ENCODE measurements at regions not wholly inside any gene's neighbourhood (a gene's known extent, or its start where the extent isn't known, plus 50 kb on each side); places are given as distances from the start of the nearest gene placed in this dataset.

DNA sequence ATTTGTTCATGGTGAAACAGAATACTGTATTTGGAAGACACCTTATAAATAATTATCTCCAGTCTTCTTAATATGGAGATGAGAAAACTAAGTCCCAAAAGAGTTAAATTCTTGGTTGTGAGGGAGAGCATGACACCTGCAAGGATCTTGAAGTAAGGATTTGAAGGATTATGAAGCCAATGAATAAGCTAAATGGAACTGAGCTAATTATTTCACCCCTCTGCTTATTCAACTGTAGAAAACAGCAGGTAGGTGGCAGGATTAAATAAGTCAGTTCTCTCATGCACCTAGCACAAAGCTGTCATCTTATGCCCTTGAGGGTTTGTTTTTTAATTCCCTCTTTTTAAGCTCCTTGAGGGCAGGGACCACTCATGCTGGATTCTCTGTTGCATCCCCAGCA lies 457.3 kb downstream of the ETS1 start:
- TF ChIP-seq, protein P1, sequence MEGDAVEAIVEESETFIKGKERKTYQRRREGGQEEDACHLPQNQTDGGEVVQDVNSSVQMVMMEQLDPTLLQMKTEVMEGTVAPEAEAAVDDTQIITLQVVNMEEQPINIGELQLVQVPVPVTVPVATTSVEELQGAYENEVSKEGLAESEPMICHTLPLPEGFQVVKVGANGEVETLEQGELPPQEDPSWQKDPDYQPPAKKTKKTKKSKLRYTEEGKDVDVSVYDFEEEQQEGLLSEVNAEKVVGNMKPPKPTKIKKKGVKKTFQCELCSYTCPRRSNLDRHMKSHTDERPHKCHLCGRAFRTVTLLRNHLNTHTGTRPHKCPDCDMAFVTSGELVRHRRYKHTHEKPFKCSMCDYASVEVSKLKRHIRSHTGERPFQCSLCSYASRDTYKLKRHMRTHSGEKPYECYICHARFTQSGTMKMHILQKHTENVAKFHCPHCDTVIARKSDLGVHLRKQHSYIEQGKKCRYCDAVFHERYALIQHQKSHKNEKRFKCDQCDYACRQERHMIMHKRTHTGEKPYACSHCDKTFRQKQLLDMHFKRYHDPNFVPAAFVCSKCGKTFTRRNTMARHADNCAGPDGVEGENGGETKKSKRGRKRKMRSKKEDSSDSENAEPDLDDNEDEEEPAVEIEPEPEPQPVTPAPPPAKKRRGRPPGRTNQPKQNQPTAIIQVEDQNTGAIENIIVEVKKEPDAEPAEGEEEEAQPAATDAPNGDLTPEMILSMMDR (IDR thresholded peaks at IDR 0.05) = no peak
- no peak for TF ChIP-seq EZH2phosphoT487 (IDR thresholded peaks at IDR 0.05; ENCODE audit: borderline replicate concordance, low read depth)
- TF ChIP-seq, protein P2, sequence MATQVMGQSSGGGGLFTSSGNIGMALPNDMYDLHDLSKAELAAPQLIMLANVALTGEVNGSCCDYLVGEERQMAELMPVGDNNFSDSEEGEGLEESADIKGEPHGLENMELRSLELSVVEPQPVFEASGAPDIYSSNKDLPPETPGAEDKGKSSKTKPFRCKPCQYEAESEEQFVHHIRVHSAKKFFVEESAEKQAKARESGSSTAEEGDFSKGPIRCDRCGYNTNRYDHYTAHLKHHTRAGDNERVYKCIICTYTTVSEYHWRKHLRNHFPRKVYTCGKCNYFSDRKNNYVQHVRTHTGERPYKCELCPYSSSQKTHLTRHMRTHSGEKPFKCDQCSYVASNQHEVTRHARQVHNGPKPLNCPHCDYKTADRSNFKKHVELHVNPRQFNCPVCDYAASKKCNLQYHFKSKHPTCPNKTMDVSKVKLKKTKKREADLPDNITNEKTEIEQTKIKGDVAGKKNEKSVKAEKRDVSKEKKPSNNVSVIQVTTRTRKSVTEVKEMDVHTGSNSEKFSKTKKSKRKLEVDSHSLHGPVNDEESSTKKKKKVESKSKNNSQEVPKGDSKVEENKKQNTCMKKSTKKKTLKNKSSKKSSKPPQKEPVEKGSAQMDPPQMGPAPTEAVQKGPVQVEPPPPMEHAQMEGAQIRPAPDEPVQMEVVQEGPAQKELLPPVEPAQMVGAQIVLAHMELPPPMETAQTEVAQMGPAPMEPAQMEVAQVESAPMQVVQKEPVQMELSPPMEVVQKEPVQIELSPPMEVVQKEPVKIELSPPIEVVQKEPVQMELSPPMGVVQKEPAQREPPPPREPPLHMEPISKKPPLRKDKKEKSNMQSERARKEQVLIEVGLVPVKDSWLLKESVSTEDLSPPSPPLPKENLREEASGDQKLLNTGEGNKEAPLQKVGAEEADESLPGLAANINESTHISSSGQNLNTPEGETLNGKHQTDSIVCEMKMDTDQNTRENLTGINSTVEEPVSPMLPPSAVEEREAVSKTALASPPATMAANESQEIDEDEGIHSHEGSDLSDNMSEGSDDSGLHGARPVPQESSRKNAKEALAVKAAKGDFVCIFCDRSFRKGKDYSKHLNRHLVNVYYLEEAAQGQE (IDR thresholded peaks at IDR 0.05; ENCODE audit: low read depth, low read length) = no peak
- TF ChIP-seq SMC3 (IDR thresholded peaks at IDR 0.05; ENCODE audit: low read depth, low read length) = no peak
- no peak for TF ChIP-seq EP300 (IDR thresholded peaks at IDR 0.05; ENCODE audit: borderline replicate concordance in 1 of 2, low read depth in 1 of 2, low read length in 1 of 2)
- TF ChIP-seq POLR2AphosphoS5 (IDR thresholded peaks at IDR 0.05; ENCODE audit: low read depth, low read length) = no peak

Measured in SK-N-SH (cell line).